Panc1 (cell line): ENCODE measurements at regions not wholly inside any gene's neighbourhood (a gene's known extent, or its start where the extent isn't known, plus 50 kb on each side); places are given as distances from the start of the nearest gene placed in this dataset.
"Not testable (repeated sequence)": the region's sequence is repeated elsewhere in the genome, so short reads cannot be mapped to it uniquely, and the experiment has no call there.

Source experiments
- ATAC-seq: fragments of 200-7000 bp; cut with Tn5 transposase; 2 replicates; pipeline ENCODE4 v1.9.1; 2020; ENCODE audit warnings: mild to moderate bottlenecking, moderate library complexity
- BruUV-seq: library from RNA; stranded (reverse); fragments of 400-500 nt; replicated peaks from 2 replicates; lab custom pipeline; 2021; lab: Mats Ljungman, UMichigan
- CTCF ChIA-PET: fragments of 300-600 bp; sonication (Branson Sonifier 250); formaldehyde crosslinking; loops from one replicate; lab custom pipeline; 2022; ENCODE audit warnings: antibody characterized with exemption; lab: Charles Lee
- POLR2A ChIA-PET: fragments of 300-600 bp; sonication (Branson Sonifier 250); formaldehyde crosslinking; loops from one replicate; lab custom pipeline; 2022; ENCODE audit warnings: antibody characterized with exemption; lab: Charles Lee
- DNase-seq: peaks from one replicate; pipeline ENCODE4 v3.0.0-alpha.2; 2010; ENCODE audit warnings: low read depth, low spot score
- H3K27ac ChIP-seq: 2 replicates; pipeline ENCODE4 v1.5.1; 2011; ENCODE audit warnings: mild to moderate bottlenecking, low read length, inconsistent platforms
- H3K27me3 ChIP-seq: fragments of 200-500 bp; sonication (Bioruptor generic); 2 replicates; pipeline ENCODE4 v1.6.0; 2014; ENCODE audit warnings: low read length, inconsistent platforms; ENCODE audit not compliant: control insufficient read depth, insufficient read depth
- H3K36me3 ChIP-seq: fragments of 200-500 bp; sonication (Bioruptor generic); 2 replicates; pipeline ENCODE4 v1.5.1; 2014; ENCODE audit warnings: inconsistent platforms, mild to moderate bottlenecking, low read length, moderate library complexity; ENCODE audit not compliant: control insufficient read depth, insufficient read depth
- H3K4me1 ChIP-seq: 2 replicates; pipeline ENCODE4 v1.5.1; 2011; ENCODE audit warnings: inconsistent platforms, mild to moderate bottlenecking, low read length, moderate library complexity; ENCODE audit not compliant: control insufficient read depth, insufficient read depth
- H3K4me3 ChIP-seq, 2 experiments: 2 replicates each; pipeline ENCODE4 v1.5.1; 2011 to 2012; ENCODE audit warnings: low read depth in 2 of 2, low read length in 2 of 2, mild to moderate bottlenecking in 2 of 2, inconsistent platforms in 1 of 2, moderate library complexity in 1 of 2
- H3K9me3 ChIP-seq: fragments of 200-500 bp; sonication (Bioruptor generic); 2 replicates; pipeline ENCODE4 v1.5.1; 2014; ENCODE audit warnings: low read depth, mild to moderate bottlenecking, inconsistent platforms, low read length, moderate library complexity; ENCODE audit not compliant: control insufficient read depth, insufficient read depth
- POLR2AphosphoS5 ChIP-seq: IDR thresholded peaks from 2 replicates; pipeline ENCODE4 v1.6.1; 2012; ENCODE audit warnings: mild to moderate bottlenecking, low read depth, low read length, moderate library complexity
- SIN3A ChIP-seq: IDR thresholded peaks from 2 replicates; pipeline ENCODE4 v1.6.1; 2012; ENCODE audit warnings: low read depth, mild to moderate bottlenecking, low read length, moderate library complexity, borderline replicate concordance; ENCODE audit not compliant: insufficient read depth
- TCF7L2 ChIP-seq: IDR thresholded peaks from 2 replicates; pipeline ENCODE4 v1.6.1; 2011; ENCODE audit warnings: mild to moderate bottlenecking, low read depth, low read length, inconsistent platforms
- in situ Hi-C: cut with HindIII; loops from 2 replicates; pipeline ENCODE4 v1.10.0; 2016; ENCODE audit warnings: low sequenced_read_pairs, low pct_unique_long_range_greater_than_20kb
- intact Hi-C: fragments of 100-400 bp; cut with micrococcal nuclease; formaldehyde crosslinking; loops from one replicate; pipeline ENCODE4 v1.10.0; 2022; ENCODE audit not compliant: unreplicated experiment
- TF ChIP-seq, protein P1 (sequence below): fragments of 450-650 bp; IDR thresholded peaks from 2 replicates; pipeline ENCODE4 v1.5.1; 2017; ENCODE audit warnings: mild to moderate bottlenecking
- TF ChIP-seq, protein P2 (sequence below), 2 experiments: IDR thresholded peaks; 2 replicates each; pipeline ENCODE4 v1.6.1; 2011 to 2012; ENCODE audit warnings: low read depth in 2 of 2, control low read depth in 1 of 2, low read length in 1 of 2, mild to moderate bottlenecking in 1 of 2, moderate library complexity in 1 of 2; ENCODE audit not compliant: insufficient read depth in 1 of 2

DNA sequence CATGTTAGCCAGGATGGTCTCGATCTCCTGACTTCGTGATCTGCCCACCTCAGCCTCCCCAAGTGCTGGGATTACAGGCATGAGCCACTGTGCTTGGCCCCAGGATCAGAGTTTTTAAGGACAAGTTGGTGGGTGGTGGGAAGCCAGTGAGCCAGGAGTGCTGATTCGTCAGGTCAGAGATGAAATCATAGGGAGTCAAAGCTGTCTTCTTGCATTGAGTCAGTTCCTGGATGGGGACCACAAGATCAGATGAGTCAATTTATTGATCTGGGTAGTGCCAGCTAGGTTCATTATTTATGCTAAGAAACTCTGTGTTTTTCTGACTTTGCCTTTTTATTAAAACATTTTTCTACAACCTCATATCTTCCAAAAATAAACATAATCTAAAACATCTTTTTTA, 423.8 kb downstream of the ARL4A start:
- no peaks in the 10 kb centered on the region for H3K4me1 ChIP-seq
- POLR2A ChIA-PET, result no interaction called here
- no peaks in the 10 kb centered on the region for H3K27me3 ChIP-seq
- ATAC-seq, result no peak
- H3K4me3 ChIP-seq, result no peak overlapping the region
- no peak overlapping the region for H3K27ac ChIP-seq
- DNase-seq, result no peak
- intact Hi-C loops (loop anchor here (10.0 kb wide), 1 partner anchor 426 kb away; the partner anchor contains the start of gene ARL4A), in situ Hi-C loops (no loop called here)
- CTCF ChIA-PET, result no interaction called here
- H3K9me3 ChIP-seq, result no peaks in the 10 kb centered on the region
- no TSS peak for BruUV-seq
- TF ChIP-seq TCF7L2 (no peak), SIN3A (no peak), POLR2AphosphoS5 (no peak)
- TF ChIP-seq, protein P1, sequence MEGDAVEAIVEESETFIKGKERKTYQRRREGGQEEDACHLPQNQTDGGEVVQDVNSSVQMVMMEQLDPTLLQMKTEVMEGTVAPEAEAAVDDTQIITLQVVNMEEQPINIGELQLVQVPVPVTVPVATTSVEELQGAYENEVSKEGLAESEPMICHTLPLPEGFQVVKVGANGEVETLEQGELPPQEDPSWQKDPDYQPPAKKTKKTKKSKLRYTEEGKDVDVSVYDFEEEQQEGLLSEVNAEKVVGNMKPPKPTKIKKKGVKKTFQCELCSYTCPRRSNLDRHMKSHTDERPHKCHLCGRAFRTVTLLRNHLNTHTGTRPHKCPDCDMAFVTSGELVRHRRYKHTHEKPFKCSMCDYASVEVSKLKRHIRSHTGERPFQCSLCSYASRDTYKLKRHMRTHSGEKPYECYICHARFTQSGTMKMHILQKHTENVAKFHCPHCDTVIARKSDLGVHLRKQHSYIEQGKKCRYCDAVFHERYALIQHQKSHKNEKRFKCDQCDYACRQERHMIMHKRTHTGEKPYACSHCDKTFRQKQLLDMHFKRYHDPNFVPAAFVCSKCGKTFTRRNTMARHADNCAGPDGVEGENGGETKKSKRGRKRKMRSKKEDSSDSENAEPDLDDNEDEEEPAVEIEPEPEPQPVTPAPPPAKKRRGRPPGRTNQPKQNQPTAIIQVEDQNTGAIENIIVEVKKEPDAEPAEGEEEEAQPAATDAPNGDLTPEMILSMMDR, result no peak
- TF ChIP-seq, protein P2, sequence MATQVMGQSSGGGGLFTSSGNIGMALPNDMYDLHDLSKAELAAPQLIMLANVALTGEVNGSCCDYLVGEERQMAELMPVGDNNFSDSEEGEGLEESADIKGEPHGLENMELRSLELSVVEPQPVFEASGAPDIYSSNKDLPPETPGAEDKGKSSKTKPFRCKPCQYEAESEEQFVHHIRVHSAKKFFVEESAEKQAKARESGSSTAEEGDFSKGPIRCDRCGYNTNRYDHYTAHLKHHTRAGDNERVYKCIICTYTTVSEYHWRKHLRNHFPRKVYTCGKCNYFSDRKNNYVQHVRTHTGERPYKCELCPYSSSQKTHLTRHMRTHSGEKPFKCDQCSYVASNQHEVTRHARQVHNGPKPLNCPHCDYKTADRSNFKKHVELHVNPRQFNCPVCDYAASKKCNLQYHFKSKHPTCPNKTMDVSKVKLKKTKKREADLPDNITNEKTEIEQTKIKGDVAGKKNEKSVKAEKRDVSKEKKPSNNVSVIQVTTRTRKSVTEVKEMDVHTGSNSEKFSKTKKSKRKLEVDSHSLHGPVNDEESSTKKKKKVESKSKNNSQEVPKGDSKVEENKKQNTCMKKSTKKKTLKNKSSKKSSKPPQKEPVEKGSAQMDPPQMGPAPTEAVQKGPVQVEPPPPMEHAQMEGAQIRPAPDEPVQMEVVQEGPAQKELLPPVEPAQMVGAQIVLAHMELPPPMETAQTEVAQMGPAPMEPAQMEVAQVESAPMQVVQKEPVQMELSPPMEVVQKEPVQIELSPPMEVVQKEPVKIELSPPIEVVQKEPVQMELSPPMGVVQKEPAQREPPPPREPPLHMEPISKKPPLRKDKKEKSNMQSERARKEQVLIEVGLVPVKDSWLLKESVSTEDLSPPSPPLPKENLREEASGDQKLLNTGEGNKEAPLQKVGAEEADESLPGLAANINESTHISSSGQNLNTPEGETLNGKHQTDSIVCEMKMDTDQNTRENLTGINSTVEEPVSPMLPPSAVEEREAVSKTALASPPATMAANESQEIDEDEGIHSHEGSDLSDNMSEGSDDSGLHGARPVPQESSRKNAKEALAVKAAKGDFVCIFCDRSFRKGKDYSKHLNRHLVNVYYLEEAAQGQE (IDR thresholded peaks at IDR 0.05; ENCODE audit: insufficient read depth in 1 of 2, low read depth in 2 of 2, low read length in 1 of 2), result no peak
- H3K36me3 ChIP-seq, result no peaks in the 10 kb centered on the region

DNA sequence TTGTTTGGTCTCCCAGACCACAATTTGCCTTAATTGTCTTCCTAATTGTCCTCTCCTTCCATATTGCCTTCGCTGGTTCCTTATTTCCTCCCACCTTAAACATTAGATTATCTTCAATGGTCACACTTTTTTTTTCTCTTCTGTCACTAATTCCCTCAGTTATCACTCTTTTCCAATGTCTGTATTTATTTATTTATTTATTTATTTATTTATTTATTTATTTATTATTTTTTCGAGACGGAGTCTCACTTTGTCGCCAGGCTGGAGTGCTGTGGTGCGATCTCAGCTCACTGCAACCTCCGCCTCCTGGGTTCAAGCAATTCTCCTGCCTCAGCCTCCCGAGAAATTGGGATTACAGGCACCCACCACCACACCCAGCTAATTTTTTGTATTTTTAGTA, 426.8 kb downstream of the ARL4A start:
- H3K36me3 ChIP-seq, POLR2A ChIA-PET, ATAC-seq, H3K4me3 ChIP-seq, BruUV-seq, H3K9me3 ChIP-seq, DNase-seq, H3K4me1 ChIP-seq, in situ Hi-C loops, H3K27ac ChIP-seq, H3K27me3 ChIP-seq, CTCF ChIA-PET: not testable (repeated sequence)
- intact Hi-C loops, result loop anchor here (10.0 kb wide), 1 partner anchor 429 kb away; the partner anchor contains the start of gene ARL4A

DNA sequence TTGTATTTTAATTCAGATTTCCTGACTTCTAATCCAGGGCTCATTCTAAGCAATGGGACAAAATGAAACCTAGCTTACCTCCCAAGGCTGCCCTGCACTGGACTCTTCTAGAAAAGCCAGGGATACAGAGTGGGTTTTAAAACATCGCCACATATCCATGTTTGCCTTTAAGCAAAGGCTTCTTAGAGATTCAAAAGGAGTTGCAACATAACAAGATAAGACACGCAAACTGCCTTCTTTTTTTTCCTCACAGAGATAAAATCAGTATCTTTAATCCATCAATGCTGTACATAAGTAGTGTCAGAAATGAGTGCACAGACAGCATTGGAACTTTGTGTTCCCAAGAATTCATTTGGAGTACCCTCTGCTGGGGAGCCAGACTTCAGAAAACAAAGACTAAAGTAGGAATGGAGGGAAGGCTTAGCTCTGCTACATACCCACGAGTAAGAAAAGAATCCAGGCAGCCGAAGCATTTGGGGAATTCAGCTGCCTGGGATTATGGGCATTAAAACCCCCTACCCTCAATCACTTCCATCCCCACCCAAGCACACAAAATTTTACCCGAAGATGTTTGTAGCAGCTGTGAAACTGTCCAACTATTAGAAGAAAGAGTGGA, 427.8 kb downstream of the ARL4A start:
- DNase-seq, result no peak
- ChIA-PET CTCF (no interaction called here), POLR2A (no interaction called here)
- no peaks in the 10 kb centered on the region for H3K27me3 ChIP-seq
- no peak overlapping the region for H3K27ac ChIP-seq
- no peaks in the 10 kb centered on the region for H3K4me1 ChIP-seq
- intact Hi-C loops (loop anchor here (10.0 kb wide), 1 partner anchor 430 kb away; the partner anchor contains the start of gene ARL4A), in situ Hi-C loops (no loop called here)
- no peak for TF ChIP-seq SIN3A
- TF ChIP-seq, protein P2 (IDR thresholded peaks at IDR 0.05; ENCODE audit: insufficient read depth in 1 of 2, low read depth in 2 of 2, low read length in 1 of 2), result no peak
- TF ChIP-seq, protein P1, result no peak
- TF ChIP-seq POLR2AphosphoS5, result no peak
- TF ChIP-seq TCF7L2, result no peak
- BruUV-seq, result no TSS peak
- no peak overlapping the region for H3K4me3 ChIP-seq
- ATAC-seq, result no peak
- no peaks in the 10 kb centered on the region for H3K9me3 ChIP-seq
- no peaks in the 10 kb centered on the region for H3K36me3 ChIP-seq
